DMS153 treated with DMSO at 0.1 percent for 48 hours (cell line): ENCODE measurements at regions not wholly inside any gene's neighbourhood (a gene's known extent, or its start where the extent isn't known, plus 50 kb on each side); places are given as distances from the start of the nearest gene placed in this dataset.
"Not testable (repeated sequence)": the region's sequence is repeated elsewhere in the genome, so short reads cannot be mapped to it uniquely, and the experiment has no call there.

Experiments used
- DNase-seq: peaks from one replicate; lab custom pipeline; 2025; ENCODE audit not compliant: unreplicated experiment; lab: John Stamatoyannopoulos, UW

GRCh38 chr13:75968103-75968838 lies 332.1 kb downstream of the LMO7 start:
- no peak for DNase-seq

GRCh38 chr13:75963302-75963701 lies 327.2 kb downstream of the LMO7 start:
- DNase-seq = peak; percentile 9

- no peak for DNase-seq
Measured at GRCh38 chr13:75961911-75962310, 325.8 kb downstream of the LMO7 start.

GRCh38 chr13:75960538-75960994 lies 324.4 kb downstream of the LMO7 start:
- no peak for DNase-seq

GRCh38 chr13:75959861-75960481 lies 323.8 kb downstream of the LMO7 start:
- peak; percentile 90 for DNase-seq

- not testable (repeated sequence) for DNase-seq
Measured at GRCh38 chr13:75953589-75953988, 317.5 kb downstream of the LMO7 start.

GRCh38 chr13:75947448-75947847 lies 311.3 kb downstream of the LMO7 start:
- DNase-seq = no peak

GRCh38 chr13:75946536-75947284 lies 310.6 kb downstream of the LMO7 start:
- no peak for DNase-seq

GRCh38 chr13:75945841-75946482 lies 309.8 kb downstream of the LMO7 start:
- no peak for DNase-seq

- no peak for DNase-seq
Measured at GRCh38 chr13:75938811-75939560, 302.9 kb downstream of the LMO7 start.

GRCh38 chr13:75936791-75937190 lies 300.7 kb downstream of the LMO7 start:
- no peak for DNase-seq

GRCh38 chr13:75935805-75936204 lies 299.7 kb downstream of the LMO7 start:
- no peak for DNase-seq

- no peak for DNase-seq
Measured at GRCh38 chr13:75934889-75935288, 298.8 kb downstream of the LMO7 start.

- no peak for DNase-seq
Measured at GRCh38 chr13:75932636-75933035, 296.5 kb downstream of the LMO7 start.

GRCh38 chr13:75931116-75931515 lies 295.0 kb downstream of the LMO7 start:
- DNase-seq = no peak

- no peak for DNase-seq
Measured at GRCh38 chr13:75929076-75929475, 292.9 kb downstream of the LMO7 start.

GRCh38 chr13:75927183-75927669 lies 291.1 kb downstream of the LMO7 start:
- DNase-seq = no peak

GRCh38 chr13:75920536-75920935 lies 284.4 kb downstream of the LMO7 start:
- no peak for DNase-seq

- DNase-seq = no peak
Measured at GRCh38 chr13:75919660-75920199, 283.6 kb downstream of the LMO7 start.

- DNase-seq = no peak
Measured at GRCh38 chr13:75915066-75915465, 278.9 kb downstream of the LMO7 start.
